ENCODE measurements at regions not wholly inside any gene's neighbourhood (a gene's known extent, or its start where the extent isn't known, plus 50 kb on each side); places are given as distances from the start of the nearest gene placed in this dataset.

DNA sequence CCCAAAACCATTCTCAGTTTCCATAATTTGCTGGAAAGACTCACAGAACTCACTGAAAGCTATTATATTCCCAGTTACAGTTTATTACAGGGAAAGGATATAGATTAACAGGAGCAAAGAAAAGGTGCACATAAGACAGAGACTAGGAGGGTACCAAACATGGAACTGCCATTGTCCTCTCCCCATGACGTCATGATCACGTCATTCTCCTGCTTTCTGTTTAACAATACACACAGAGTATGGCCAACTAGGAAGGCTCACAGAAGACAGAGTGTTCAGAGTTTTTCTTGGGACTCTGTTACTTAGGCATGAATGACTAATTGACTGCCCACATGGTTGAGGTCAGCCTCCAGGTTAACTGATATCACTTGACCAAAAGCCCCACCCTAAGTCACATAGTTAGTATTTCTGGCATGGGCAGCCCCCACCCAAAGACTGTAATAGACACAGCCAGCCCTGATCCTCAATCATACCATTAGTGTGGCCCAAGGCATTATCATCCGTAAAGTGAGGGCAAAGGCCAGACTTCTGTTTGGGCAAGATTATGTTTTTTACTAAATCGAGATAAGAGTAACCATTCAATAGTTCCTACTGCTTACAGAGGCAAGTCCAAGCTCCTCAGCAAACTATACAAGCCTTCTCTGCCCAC is 353.5 kb upstream of the POU5F2 start:
- TF ChIP-seq, protein P1, sequence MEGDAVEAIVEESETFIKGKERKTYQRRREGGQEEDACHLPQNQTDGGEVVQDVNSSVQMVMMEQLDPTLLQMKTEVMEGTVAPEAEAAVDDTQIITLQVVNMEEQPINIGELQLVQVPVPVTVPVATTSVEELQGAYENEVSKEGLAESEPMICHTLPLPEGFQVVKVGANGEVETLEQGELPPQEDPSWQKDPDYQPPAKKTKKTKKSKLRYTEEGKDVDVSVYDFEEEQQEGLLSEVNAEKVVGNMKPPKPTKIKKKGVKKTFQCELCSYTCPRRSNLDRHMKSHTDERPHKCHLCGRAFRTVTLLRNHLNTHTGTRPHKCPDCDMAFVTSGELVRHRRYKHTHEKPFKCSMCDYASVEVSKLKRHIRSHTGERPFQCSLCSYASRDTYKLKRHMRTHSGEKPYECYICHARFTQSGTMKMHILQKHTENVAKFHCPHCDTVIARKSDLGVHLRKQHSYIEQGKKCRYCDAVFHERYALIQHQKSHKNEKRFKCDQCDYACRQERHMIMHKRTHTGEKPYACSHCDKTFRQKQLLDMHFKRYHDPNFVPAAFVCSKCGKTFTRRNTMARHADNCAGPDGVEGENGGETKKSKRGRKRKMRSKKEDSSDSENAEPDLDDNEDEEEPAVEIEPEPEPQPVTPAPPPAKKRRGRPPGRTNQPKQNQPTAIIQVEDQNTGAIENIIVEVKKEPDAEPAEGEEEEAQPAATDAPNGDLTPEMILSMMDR (IDR thresholded peaks at IDR 0.05), result no peak
- no peak for TF ChIP-seq POLR2A (IDR thresholded peaks at IDR 0.05)

All from lower leg skin (tissue), 3 donors.